ENCODE measurements at regions not wholly inside any gene's neighbourhood (a gene's known extent, or its start where the extent isn't known, plus 50 kb on each side); places are given as distances from the start of the nearest gene placed in this dataset.

DNA sequence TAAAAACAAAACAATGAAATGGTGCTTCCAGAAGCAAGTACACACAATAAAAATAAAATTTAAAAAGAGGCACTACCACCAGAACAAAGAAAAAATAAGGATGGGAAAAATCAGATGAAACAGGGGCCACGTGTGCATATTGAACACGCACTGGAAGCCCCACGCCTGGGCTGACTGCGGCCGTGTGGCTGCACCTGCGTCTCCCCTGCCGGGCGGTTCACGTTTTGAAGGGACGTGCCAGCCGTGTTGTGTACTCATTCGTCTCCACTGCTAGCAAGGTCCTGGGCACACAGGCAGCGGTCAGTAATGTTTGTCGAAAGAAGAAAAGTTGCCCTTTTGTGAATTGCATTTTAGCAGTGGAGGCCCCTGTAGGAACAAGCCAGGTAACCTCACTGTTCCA, 255.9 kb upstream of the RNF32 start:
- TF ChIP-seq, protein P1, sequence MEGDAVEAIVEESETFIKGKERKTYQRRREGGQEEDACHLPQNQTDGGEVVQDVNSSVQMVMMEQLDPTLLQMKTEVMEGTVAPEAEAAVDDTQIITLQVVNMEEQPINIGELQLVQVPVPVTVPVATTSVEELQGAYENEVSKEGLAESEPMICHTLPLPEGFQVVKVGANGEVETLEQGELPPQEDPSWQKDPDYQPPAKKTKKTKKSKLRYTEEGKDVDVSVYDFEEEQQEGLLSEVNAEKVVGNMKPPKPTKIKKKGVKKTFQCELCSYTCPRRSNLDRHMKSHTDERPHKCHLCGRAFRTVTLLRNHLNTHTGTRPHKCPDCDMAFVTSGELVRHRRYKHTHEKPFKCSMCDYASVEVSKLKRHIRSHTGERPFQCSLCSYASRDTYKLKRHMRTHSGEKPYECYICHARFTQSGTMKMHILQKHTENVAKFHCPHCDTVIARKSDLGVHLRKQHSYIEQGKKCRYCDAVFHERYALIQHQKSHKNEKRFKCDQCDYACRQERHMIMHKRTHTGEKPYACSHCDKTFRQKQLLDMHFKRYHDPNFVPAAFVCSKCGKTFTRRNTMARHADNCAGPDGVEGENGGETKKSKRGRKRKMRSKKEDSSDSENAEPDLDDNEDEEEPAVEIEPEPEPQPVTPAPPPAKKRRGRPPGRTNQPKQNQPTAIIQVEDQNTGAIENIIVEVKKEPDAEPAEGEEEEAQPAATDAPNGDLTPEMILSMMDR (IDR thresholded peaks at IDR 0.05), result no peak

DNA sequence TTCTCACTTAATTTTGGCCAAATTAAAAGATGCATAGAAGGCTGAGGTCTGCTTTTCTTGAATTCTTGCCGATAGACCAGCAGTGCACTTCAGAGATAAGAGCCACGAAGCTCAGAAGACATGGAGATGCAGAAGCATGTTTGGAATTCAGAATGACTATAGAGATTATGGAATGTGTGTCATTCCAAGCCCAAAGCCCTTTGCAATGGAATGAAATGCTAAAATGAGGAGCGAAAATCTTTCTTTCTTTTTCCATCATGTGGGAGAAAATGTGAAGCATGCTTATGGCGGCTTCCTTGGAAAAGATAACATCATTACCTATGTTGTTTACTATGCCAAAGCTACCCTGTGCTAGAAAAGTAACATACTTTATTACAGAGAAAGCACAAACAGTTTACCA, 257.0 kb upstream of the RNF32 start:
- TF ChIP-seq, protein P1 (IDR thresholded peaks at IDR 0.05), result no peak

DNA sequence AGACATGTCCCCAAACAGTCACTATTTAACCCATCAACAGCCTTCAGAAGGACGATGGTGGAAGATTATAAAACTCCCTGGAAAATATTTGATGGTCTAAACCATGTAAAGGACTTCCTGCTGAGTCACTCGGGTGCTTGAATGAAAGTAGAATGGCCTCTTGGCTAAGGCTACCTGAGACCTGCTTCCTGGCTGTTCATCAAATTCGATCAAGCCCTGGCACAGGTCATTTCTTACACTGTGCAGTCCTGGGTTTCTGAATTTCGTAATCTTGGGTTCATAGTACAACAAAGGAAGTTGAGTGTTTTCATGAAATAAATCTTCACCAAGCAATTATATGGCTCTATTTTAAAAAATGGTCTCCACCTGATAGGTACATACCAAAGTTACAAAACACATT, 260.3 kb upstream of the RNF32 start:
- TF ChIP-seq, protein P1 (IDR thresholded peaks at IDR 0.05), result no peak

DNA sequence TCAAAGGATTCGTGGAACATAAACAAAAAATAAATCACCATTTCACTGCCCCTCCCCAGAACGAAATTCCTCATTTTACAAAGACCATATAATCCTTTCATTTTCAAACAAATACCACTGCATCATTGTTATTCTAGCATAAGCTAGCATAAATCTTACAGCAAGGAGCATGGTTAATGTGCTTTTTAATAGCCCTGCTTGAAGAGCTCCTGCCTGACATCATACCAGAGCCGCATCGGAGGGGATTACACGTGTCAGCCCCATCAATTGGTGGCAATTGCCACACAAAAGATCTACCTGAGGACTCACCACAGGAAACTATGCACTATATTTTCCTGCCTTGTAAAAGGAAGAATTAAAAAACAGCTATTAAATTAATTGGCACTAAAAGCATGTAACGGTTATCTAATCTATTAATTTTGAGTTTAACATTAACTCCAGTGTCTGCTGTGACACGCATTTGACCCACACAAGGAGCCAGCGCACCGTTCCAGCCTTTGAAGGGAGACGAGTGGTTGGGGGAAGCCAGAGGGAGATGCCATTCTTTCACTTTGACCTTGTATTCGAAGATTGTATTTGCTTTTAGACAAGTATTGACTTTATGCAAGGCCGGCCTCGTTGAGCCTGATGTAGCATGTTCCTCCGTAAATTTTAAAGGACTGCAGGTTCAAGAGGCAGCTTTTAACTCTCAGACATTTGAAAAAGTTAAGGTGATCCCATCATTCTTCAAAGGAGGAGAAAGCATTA, 261.1 kb upstream of the RNF32 start:
- TF ChIP-seq, protein P1 (IDR thresholded peaks at IDR 0.05), result no peak

DNA sequence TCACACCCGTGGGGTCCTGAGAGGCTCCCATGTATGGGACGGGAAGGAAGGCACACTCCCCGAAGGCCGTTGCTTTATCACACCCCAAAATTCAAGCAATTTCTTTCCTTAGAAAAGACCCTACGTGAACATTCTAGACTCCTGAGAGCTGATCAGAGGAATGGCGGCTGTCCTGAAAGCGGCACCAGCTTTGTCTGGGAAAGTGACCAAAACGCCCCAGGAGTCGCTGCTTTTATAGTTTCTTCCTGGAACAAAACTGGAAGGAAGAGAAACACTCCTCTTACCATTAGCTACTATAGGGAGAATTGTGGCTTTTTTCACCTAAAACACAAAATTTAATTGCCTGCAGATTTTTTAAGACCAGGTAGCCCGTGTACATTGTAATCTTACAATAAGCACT, 261.8 kb upstream of the RNF32 start:
- TF ChIP-seq, protein P1 (IDR thresholded peaks at IDR 0.05), result no peak

DNA sequence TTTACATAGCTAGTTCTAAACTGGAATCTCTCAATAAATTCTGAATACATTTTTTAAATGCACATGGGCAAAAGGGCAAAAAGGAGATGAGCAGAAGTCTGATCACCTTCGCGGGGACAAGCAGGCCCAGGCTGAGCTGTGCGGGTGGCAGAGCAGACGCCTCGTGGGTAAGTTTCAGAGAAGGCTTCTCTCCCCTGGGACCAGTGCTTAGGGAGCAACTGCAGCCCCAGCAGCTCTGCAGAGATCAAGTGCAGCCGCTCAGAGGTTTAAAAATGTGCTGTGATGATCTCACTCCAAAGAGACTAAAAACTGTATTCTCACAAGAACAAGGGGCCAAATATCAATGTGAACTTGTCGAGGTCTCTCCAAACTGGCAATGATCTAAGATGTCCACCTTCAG, 264.3 kb upstream of the RNF32 start:
- TF ChIP-seq, protein P1 (IDR thresholded peaks at IDR 0.05), result no peak

DNA sequence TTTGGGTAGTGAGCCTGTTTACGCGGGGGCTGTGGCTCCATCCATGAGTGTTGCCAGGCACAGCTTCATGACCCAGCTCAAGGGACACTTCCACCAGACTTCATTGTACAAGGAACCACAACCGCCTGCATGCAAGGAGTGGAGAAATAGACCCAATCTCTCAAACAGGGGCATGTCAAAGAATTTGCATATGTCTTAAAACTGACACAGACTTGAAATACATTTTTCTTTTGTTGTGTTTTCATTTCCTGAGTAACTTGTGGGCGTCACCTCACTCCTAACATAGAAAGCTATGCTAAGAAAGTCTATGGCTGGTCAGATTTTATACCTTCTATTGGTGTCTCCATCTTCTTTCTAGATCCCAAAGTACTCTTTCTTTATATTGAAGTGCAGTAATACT, 266.2 kb upstream of the RNF32 start:
- TF ChIP-seq, protein P1 (IDR thresholded peaks at IDR 0.05), result no peak
